WERI-Rb-1 (cell line): ENCODE measurements at regions not wholly inside any gene's neighbourhood (a gene's known extent, or its start where the extent isn't known, plus 50 kb on each side); places are given as distances from the start of the nearest gene placed in this dataset.

Experiments used
- DNase-seq: peaks from one replicate; pipeline ENCODE4 v3.0.0-alpha.2; 2020
- H3K27ac ChIP-seq: fragments of 250-450 bp; sonication (Bioruptor Pico); 2 replicates; pipeline ENCODE4 v1.5.1; 2020; ENCODE audit warnings: mild to moderate bottlenecking, moderate library complexity
- H3K27me3 ChIP-seq: fragments of 250-450 bp; sonication (Bioruptor Pico); 2 replicates; pipeline ENCODE4 v1.5.1; 2021; ENCODE audit warnings: mild to moderate bottlenecking, low read depth, moderate library complexity; ENCODE audit not compliant: insufficient read depth, severe bottlenecking
- H3K36me3 ChIP-seq: fragments of 250-450 bp; sonication (Bioruptor Pico); 2 replicates; pipeline ENCODE4 v1.5.1; 2020; ENCODE audit warnings: mild to moderate bottlenecking, moderate library complexity
- H3K4me3 ChIP-seq: 2 replicates; pipeline ENCODE4 v1.5.1; 2011; ENCODE audit warnings: low read depth, mild to moderate bottlenecking, control low read depth, low read length
- H3K9me3 ChIP-seq: fragments of 250-450 bp; sonication (Bioruptor Pico); 2 replicates; pipeline ENCODE4 v1.5.1; 2021; ENCODE audit warnings: mild to moderate bottlenecking, moderate library complexity; ENCODE audit not compliant: severe bottlenecking
- TF ChIP-seq, protein P1 (sequence below): IDR thresholded peaks from 2 replicates; pipeline ENCODE4 v1.5.1; 2011; ENCODE audit warnings: low read depth, mild to moderate bottlenecking, control low read depth, inconsistent platforms, low read length

DNA sequence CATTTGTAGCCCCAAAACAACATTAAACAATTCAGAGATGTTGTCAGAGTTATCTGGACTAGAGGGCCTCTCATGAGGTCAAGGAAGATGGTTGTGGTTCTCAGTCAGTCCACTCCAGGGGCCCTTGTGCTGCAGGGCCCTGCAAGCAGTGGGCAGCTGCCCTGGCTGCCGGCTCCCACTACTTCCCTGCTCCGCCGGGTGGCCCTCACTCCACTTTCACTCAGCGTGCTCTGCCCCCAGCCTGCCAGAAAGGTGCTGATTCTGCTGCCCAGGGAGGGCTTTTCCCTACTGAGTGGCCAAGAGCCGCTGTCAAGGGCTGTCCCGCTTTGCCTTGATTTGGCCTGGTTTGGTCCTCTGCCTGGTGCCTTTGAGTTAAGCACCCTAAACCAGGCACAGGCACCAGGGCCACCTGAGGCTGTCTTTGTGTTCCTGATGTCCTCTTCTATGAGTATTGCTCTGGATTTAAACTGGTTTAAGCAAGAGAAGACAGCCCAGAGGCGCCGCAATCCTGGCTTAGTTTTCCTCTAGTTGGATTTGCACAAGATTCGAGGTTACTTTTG lies 117.2 kb downstream of the GADD45G start:
- DNase-seq: peak; percentile 62
- Histone ChIP-seq H3K36me3 (no peaks in the 10 kb centered on the region), H3K27ac (peak overlapping the region; percentile 80), H3K9me3 (no peaks in the 10 kb centered on the region), H3K4me3 (no peak overlapping the region), H3K27me3 (no peaks in the 10 kb centered on the region)
- TF ChIP-seq, protein P1, sequence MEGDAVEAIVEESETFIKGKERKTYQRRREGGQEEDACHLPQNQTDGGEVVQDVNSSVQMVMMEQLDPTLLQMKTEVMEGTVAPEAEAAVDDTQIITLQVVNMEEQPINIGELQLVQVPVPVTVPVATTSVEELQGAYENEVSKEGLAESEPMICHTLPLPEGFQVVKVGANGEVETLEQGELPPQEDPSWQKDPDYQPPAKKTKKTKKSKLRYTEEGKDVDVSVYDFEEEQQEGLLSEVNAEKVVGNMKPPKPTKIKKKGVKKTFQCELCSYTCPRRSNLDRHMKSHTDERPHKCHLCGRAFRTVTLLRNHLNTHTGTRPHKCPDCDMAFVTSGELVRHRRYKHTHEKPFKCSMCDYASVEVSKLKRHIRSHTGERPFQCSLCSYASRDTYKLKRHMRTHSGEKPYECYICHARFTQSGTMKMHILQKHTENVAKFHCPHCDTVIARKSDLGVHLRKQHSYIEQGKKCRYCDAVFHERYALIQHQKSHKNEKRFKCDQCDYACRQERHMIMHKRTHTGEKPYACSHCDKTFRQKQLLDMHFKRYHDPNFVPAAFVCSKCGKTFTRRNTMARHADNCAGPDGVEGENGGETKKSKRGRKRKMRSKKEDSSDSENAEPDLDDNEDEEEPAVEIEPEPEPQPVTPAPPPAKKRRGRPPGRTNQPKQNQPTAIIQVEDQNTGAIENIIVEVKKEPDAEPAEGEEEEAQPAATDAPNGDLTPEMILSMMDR: peak; percentile 18; the same call in 1 of the 2 replicates

DNA sequence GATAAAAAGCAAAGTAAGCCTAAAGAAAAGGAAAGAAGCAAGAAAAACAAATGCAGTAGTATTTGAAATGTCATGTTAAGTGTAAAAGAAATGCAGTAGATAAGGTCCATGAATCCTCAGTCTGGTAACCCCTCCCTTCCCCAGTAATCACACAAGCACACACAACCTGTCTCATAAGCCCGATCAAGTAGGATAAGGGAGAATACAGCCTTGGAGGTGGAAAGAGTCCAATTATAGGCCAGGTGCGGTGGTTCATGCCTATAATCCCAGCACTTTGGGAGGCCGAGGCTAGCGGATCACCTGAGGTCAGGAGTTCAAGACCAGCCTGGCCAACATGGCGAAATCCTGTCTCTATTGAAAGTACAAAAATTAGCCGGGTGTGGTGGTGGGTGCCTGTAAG lies 117.9 kb downstream of the GADD45G start:
- TF ChIP-seq, protein P1: no peak
- no peaks in the 10 kb centered on the region for H3K36me3 ChIP-seq

DNA sequence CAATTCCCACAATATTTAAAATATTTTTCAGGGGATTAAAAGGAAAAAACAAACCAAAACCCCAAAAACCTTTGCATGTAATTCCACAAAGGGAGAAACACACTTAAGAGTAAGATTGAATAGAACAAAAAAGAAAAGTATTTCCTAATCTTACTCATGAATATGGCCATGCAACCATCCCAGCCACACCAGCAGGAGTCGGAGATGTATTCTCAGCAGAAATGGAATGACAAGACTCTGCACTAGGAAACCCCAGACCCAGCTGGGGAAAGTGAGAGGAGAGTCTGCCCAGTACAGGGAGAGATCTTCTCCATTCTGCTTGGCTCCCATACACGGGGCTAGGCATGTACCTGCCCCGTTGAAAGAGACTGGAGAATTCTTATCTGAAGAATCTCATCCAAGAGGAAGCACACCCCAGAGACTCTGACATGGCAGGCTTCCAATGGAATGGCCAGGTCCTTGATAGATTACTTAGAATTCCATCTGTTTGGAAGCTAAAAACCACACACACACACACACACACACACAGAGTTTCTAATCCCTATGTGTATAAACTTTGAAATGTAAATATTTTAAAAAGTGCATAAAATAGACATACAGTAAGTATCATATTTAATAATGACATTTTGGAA lies 118.8 kb downstream of the GADD45G start:
- no peaks in the 10 kb centered on the region for H3K9me3 ChIP-seq
- DNase-seq: no peak
- no peak overlapping the region for H3K4me3 ChIP-seq
- no peaks in the 10 kb centered on the region for H3K36me3 ChIP-seq
- H3K27me3 ChIP-seq: no peaks in the 10 kb centered on the region
- TF ChIP-seq, protein P1: no peak
- peak overlapping the region; percentile 80 for H3K27ac ChIP-seq

More for the DNA sequence above, 117.9 kb downstream of the GADD45G start:
- no peak overlapping the region for H3K4me3 ChIP-seq
- H3K27me3 ChIP-seq: no peaks in the 10 kb centered on the region
- peak overlapping the region; percentile 80 for H3K27ac ChIP-seq
- no peaks in the 10 kb centered on the region for H3K9me3 ChIP-seq
- DNase-seq: peak; percentile 79

- Histone ChIP-seq H3K27ac (no peak overlapping the region), H3K4me3 (no peak overlapping the region), H3K27me3 (no peaks in the 10 kb centered on the region), H3K36me3 (no peaks in the 10 kb centered on the region), H3K9me3 (no peaks in the 10 kb centered on the region)
- TF ChIP-seq, protein P1: no peak
- no peak for DNase-seq
Measured at GRCh38 chr9:89724659-89725058, 119.8 kb downstream of the GADD45G start.

GRCh38 chr9:89725271-89725670 lies 120.5 kb downstream of the GADD45G start:
- Histone ChIP-seq H3K27ac (no peak overlapping the region), H3K36me3 (no peaks in the 10 kb centered on the region), H3K27me3 (no peaks in the 10 kb centered on the region), H3K4me3 (no peak overlapping the region), H3K9me3 (no peaks in the 10 kb centered on the region)
- DNase-seq: no peak
- TF ChIP-seq, protein P1: no peak

DNA sequence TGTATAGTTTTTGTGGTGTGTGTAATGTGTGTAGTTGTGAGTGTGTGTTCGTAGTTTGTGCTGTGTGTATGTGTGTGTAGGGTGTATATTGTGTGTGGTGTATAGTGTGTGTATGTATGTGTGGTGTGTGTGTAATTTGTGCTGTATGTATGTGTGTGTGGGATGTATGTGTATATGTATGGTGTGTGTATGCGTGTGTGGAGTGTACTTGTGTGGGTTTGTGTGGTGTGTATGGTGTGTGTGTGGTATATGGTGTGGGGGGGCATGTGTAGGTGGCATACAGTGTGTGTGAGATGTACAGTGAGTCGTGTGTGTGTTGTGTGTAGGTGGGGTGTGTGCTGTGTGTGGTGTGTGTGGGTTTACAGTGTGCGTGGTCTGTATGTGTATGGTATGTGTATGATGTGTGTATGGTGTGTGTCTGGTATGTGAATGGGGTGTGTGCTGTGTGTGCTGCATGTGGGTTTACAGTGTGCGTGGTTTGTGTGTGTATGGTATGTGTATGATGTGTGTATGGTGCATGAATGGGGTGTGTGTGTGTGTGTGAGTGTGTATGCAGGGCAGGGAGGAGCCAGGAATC lies 125.2 kb downstream of the GADD45G start:
- TF ChIP-seq, protein P1: no peak
- H3K27me3 ChIP-seq: no peaks in the 10 kb centered on the region
- H3K4me3 ChIP-seq: no peak overlapping the region
- H3K9me3 ChIP-seq: no peaks in the 10 kb centered on the region
- H3K27ac ChIP-seq: no peak overlapping the region
- no peak for DNase-seq
- no peaks in the 10 kb centered on the region for H3K36me3 ChIP-seq
